ENCODE measurements at regions not wholly inside any gene's neighbourhood (a gene's known extent, or its start where the extent isn't known, plus 50 kb on each side); places are given as distances from the start of the nearest gene placed in this dataset.

DNA sequence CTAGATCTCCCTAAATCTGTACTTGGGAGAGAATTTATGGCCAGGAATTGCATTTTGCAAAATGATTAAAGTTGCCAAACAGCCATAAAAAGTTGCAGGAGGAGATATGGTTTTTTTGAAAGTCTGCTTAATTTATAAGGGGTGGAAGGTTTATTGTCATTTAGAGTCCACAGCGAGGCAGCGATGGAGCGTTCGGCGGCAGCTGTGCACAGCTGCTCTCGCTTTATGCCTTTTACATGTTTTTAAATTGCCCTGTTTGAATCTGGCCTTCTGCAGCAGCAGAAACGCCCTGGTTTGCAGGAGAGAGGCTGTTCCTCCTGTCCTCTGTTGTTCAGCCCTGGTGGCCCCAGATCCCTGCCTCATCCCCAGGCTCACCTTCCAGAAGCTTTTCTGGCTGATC is 144.9 kb upstream of the POU3F1 start:
- Mint-ChIP-seq H3K9me3 (ENCODE audit: unreplicated experiment) (peaks cover 3% of the 10 kb centered on the region), H3K27ac (ENCODE audit: unreplicated experiment) (no peak overlapping the region), H3K4me3 (ENCODE audit: unreplicated experiment) (no peak overlapping the region), H3K27me3 (ENCODE audit: unreplicated experiment) (peaks cover 36% of the 10 kb centered on the region), H3K4me1 (ENCODE audit: unreplicated experiment) (no peaks in the 10 kb centered on the region), H3K36me3 (ENCODE audit: unreplicated experiment) (no peaks in the 10 kb centered on the region)
- no peak for DNase-seq (ENCODE audit: extremely low spot score, unreplicated experiment)
- TF ChIP-seq, protein P1, sequence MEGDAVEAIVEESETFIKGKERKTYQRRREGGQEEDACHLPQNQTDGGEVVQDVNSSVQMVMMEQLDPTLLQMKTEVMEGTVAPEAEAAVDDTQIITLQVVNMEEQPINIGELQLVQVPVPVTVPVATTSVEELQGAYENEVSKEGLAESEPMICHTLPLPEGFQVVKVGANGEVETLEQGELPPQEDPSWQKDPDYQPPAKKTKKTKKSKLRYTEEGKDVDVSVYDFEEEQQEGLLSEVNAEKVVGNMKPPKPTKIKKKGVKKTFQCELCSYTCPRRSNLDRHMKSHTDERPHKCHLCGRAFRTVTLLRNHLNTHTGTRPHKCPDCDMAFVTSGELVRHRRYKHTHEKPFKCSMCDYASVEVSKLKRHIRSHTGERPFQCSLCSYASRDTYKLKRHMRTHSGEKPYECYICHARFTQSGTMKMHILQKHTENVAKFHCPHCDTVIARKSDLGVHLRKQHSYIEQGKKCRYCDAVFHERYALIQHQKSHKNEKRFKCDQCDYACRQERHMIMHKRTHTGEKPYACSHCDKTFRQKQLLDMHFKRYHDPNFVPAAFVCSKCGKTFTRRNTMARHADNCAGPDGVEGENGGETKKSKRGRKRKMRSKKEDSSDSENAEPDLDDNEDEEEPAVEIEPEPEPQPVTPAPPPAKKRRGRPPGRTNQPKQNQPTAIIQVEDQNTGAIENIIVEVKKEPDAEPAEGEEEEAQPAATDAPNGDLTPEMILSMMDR (IDR thresholded peaks at IDR 0.05), result no peak

DNA sequence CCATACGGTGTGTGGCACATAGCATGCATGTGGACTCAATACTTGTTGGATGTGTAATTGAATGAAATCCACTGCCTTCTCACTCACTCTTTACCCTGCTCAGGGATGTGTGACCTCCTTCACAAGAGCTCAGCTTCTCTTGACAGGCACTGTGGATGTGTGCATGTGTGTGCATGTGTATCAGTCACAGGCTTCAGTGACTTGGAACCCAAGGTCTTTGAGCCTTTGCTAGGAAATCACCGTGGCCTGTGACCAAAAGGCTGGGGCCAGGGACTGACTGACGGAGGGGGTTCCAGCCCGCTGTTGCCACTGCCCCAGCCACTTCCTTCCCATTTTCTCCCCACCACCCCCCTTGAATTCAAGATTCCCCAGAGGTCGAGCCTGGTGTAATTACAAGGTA is 144.4 kb upstream of the POU3F1 start:
- Mint-ChIP-seq H3K4me1 (ENCODE audit: unreplicated experiment) (no peaks in the 10 kb centered on the region), H3K4me3 (ENCODE audit: unreplicated experiment) (no peak overlapping the region), H3K27me3 (ENCODE audit: unreplicated experiment) (peaks cover 36% of the 10 kb centered on the region), H3K36me3 (ENCODE audit: unreplicated experiment) (no peaks in the 10 kb centered on the region), H3K27ac (ENCODE audit: unreplicated experiment) (no peak overlapping the region), H3K9me3 (ENCODE audit: unreplicated experiment) (peaks cover 3% of the 10 kb centered on the region)
- TF ChIP-seq, protein P1 (IDR thresholded peaks at IDR 0.05), result no peak
- no peak for DNase-seq (ENCODE audit: extremely low spot score, unreplicated experiment)

DNA sequence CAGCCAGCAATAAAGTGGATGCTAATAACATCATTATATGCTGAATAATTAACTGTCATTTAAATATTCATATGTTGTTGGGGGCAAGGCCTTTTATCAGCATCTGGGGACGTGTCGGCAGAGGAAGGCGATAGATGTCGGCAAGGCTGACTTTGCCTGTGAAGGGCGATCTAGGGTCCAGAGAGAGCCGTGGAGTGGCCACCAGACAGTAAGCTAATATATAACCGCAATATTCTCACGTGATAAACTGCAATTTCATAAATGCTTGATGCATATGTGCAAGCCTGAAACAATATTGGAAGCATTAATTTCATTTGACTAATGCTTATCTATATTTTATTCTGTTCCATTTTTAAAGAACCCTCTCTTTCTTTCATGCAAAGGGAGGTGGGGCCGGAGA is 141.0 kb upstream of the POU3F1 start:
- peaks cover 3% of the 10 kb centered on the region for H3K9me3 Mint-ChIP-seq (ENCODE audit: unreplicated experiment)
- H3K27ac Mint-ChIP-seq (ENCODE audit: unreplicated experiment), result no peak overlapping the region
- H3K4me3 Mint-ChIP-seq (ENCODE audit: unreplicated experiment), result no peak overlapping the region
- no peaks in the 10 kb centered on the region for H3K36me3 Mint-ChIP-seq (ENCODE audit: unreplicated experiment)
- TF ChIP-seq, protein P1 (IDR thresholded peaks at IDR 0.05), result no peak
- peaks cover 12% of the 10 kb centered on the region for H3K4me1 Mint-ChIP-seq (ENCODE audit: unreplicated experiment)
- no peak for DNase-seq (ENCODE audit: extremely low spot score, unreplicated experiment)
- H3K27me3 Mint-ChIP-seq (ENCODE audit: unreplicated experiment), result peaks cover 20% of the 10 kb centered on the region

DNA sequence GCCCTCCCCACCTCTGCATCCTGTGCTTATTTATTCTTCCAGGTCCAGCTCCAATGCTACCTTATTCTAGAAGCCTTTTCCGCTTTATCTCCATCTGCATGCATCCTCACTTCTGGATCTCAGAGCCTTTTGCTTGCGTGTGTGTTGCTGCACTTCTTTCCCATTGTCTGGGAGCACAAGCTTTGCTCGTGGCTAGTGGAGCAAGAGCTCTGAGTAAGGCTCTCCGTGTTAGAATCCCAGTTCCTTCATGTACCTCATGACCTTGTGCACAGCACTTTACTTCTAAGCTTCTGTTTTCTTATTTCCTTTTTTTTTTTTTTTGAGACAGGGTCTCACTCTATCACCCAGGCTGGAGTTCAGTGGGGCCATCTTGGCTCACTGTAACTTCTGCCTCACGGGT is 140.0 kb upstream of the POU3F1 start:
- Mint-ChIP-seq H3K9me3 (ENCODE audit: unreplicated experiment) (peaks cover 3% of the 10 kb centered on the region), H3K27me3 (ENCODE audit: unreplicated experiment) (peaks cover 17% of the 10 kb centered on the region), H3K4me3 (ENCODE audit: unreplicated experiment) (no peak overlapping the region), H3K27ac (ENCODE audit: unreplicated experiment) (no peak overlapping the region), H3K36me3 (ENCODE audit: unreplicated experiment) (no peaks in the 10 kb centered on the region), H3K4me1 (ENCODE audit: unreplicated experiment) (peaks cover 13% of the 10 kb centered on the region)
- DNase-seq (ENCODE audit: extremely low spot score, unreplicated experiment), result no peak
- TF ChIP-seq, protein P1 (IDR thresholded peaks at IDR 0.05), result no peak

DNA sequence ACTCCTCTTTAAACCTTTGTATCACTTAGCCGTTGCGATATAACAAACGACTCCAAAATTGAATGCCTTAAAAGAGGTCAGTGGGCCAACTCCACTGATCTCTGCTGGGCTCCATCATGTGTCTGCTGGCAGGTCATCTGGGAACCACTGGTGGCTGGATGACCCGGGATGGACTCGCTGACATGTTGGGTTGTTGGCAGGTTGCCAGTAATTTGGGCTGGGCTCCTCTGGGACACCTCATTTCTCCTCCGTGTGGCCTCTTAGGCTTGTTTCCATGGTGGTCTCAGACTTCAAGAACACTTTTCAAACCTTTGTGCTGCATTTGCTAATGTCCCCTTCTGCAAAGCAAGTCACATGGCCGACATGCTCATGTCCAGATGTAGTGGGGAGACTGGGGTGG is 139.3 kb upstream of the POU3F1 start:
- H3K9me3 Mint-ChIP-seq (ENCODE audit: unreplicated experiment), result peaks cover 4% of the 10 kb centered on the region
- no peaks in the 10 kb centered on the region for H3K36me3 Mint-ChIP-seq (ENCODE audit: unreplicated experiment)
- peaks cover 11% of the 10 kb centered on the region for H3K27me3 Mint-ChIP-seq (ENCODE audit: unreplicated experiment)
- H3K4me1 Mint-ChIP-seq (ENCODE audit: unreplicated experiment), result peaks cover 13% of the 10 kb centered on the region
- no peak overlapping the region for H3K4me3 Mint-ChIP-seq (ENCODE audit: unreplicated experiment)
- no peak overlapping the region for H3K27ac Mint-ChIP-seq (ENCODE audit: unreplicated experiment)
- no peak for DNase-seq (ENCODE audit: extremely low spot score, unreplicated experiment)
- TF ChIP-seq, protein P1 (IDR thresholded peaks at IDR 0.05), result no peak

All from osteocyte (in vitro differentiated cells).